B cell (primary cell): ENCODE measurements at regions not wholly inside any gene's neighbourhood (a gene's known extent, or its start where the extent isn't known, plus 50 kb on each side); places are given as distances from the start of the nearest gene placed in this dataset.

ENCODE experiments used
- ATAC-seq: fragments of 200-7000 bp; cut with Tn5 transposase; one replicate; pipeline ENCODE4 v1.10.0; 2021; ENCODE audit warnings: low read depth, mild to moderate bottlenecking, moderate number of reproducible peaks, moderate library complexity
- CTCF ChIA-PET: fragments of 350-600 bp; sonication (Branson Sonifier 250); formaldehyde crosslinking; loops from one replicate; lab custom pipeline; 2021; ENCODE audit warnings: antibody characterized with exemption, inconsistent platforms; lab: Charles Lee
- POLR2A ChIA-PET: fragments of 350-600 bp; sonication (Branson Sonifier 250); formaldehyde crosslinking; loops from one replicate; lab custom pipeline; 2021; ENCODE audit warnings: antibody characterized with exemption; lab: Charles Lee
- DNase-seq: peaks from one replicate; pipeline ENCODE4 v3.0.0; 2013
- H2AFZ ChIP-seq: 2 replicates; pipeline ENCODE4 v1.6.1; 2012; ENCODE audit warnings: mild to moderate bottlenecking, low read depth, low read length; ENCODE audit not compliant: insufficient read depth, poor library complexity, severe bottlenecking
- H3K27ac ChIP-seq, 2 donors: 1 replicate in 1 of 2; 2 replicates in 1 of 2; pipeline ENCODE4 v1.5.1; 2012 to 2013; ENCODE audit warnings: low read length in 2 of 2, mild to moderate bottlenecking in 2 of 2, moderate library complexity in 1 of 2
- H3K27me3 ChIP-seq, 4 experiments: fragments of 200-600 bp in 1 of 4; sonication (generic) in 1 of 4; replicated peaks in 1 of 4; 1 replicate in 2 of 4; 2 replicates in 2 of 4; pipeline versions ENCODE4 v1.6.1 to v1.7.0; 2013 to 2016; ENCODE audit warnings: low read length in 3 of 4, mild to moderate bottlenecking in 2 of 4, mixed read lengths in 1 of 4, moderate library complexity in 1 of 4; ENCODE audit not compliant: insufficient read depth in 4 of 4, control insufficient read depth in 3 of 4; ENCODE audit errors: control extremely low read depth in 1 of 4
- H3K36me3 ChIP-seq, 2 experiments: replicated peaks in 1 of 2; 1 replicate in 1 of 2; 2 replicates in 1 of 2; pipeline versions ENCODE4 v1.6.1 to v1.7.1; 2013; ENCODE audit warnings: low read length in 1 of 2; ENCODE audit not compliant: insufficient read depth in 2 of 2, control insufficient read depth in 1 of 2; ENCODE audit errors: control extremely low read depth in 1 of 2, extremely low read depth in 1 of 2
- H3K4me1 ChIP-seq, 2 donors: fragments of 200-600 bp in 1 of 2; sonication (generic) in 1 of 2; 1 replicate in 1 of 2; 2 replicates in 1 of 2; pipeline versions ENCODE4 v1.5.1 to v1.6.1; 2013 to 2017; ENCODE audit warnings: low read length in 2 of 2; ENCODE audit not compliant: control insufficient read depth in 2 of 2, insufficient read depth in 2 of 2
- H3K4me2 ChIP-seq: replicated peaks from 2 replicates; pipeline ENCODE3; 2012; ENCODE audit warnings: mild to moderate bottlenecking, low read depth, low read length; ENCODE audit not compliant: poor library complexity, severe bottlenecking
- H3K4me3 ChIP-seq, 5 experiments: fragments of 200-600 bp in 1 of 5; sonication (generic) in 1 of 5; 1 replicate in 3 of 5; 2 replicates in 2 of 5; pipeline versions ENCODE4 v1.5.1 to v1.7.0; 2011 to 2016; ENCODE audit warnings: low read length in 4 of 5, mild to moderate bottlenecking in 4 of 5, low read depth in 2 of 5, control low read depth in 1 of 5, moderate library complexity in 1 of 5; ENCODE audit not compliant: insufficient read depth in 1 of 5; ENCODE audit errors: control extremely low read depth in 1 of 5, extremely low read depth in 1 of 5
- H3K79me2 ChIP-seq: fragments of 200-600 bp; sonication (generic); one replicate; pipeline ENCODE4 v1.6.0; 2016; ENCODE audit warnings: low read length; ENCODE audit not compliant: control insufficient read depth, insufficient read depth
- H3K9ac ChIP-seq: fragments of 200-600 bp; sonication (generic); 2 replicates; pipeline ENCODE4 v1.6.1; 2017; ENCODE audit warnings: mild to moderate bottlenecking, low read length, moderate library complexity
- H3K9me3 ChIP-seq, 3 donors: one replicate each; pipeline versions ENCODE4 v1.6.1 to v1.7.1; 2013; ENCODE audit warnings: low read length in 2 of 3; ENCODE audit not compliant: control insufficient read depth in 2 of 3, insufficient read depth in 1 of 3; ENCODE audit errors: control extremely low read depth in 1 of 3
- H4K20me1 ChIP-seq: 2 replicates; pipeline ENCODE4 v1.6.0; 2012; ENCODE audit warnings: mild to moderate bottlenecking, low read length; ENCODE audit not compliant: insufficient read depth, control insufficient read depth, poor library complexity, severe bottlenecking
- H3K27ac Mint-ChIP-seq: one replicate; pipeline ENCODE4 v1.8.0; 2021; ENCODE audit warnings: mixed read lengths
- H3K27me3 Mint-ChIP-seq: one replicate; pipeline ENCODE4 v1.8.0; 2021; ENCODE audit warnings: mixed read lengths
- H3K4me1 Mint-ChIP-seq: one replicate; pipeline ENCODE4 v1.8.0; 2021; ENCODE audit warnings: mixed read lengths
- H3K4me3 Mint-ChIP-seq: one replicate; pipeline ENCODE4 v1.8.0; 2021; ENCODE audit warnings: mixed read lengths
- H3K9me3 Mint-ChIP-seq: one replicate; pipeline ENCODE4 v1.8.0; 2022; ENCODE audit warnings: mixed read lengths; ENCODE audit not compliant: insufficient read depth
- CTCF ChIP-seq: fragments of 200-600 bp; IDR thresholded peaks from one replicate; pipeline ENCODE4 v1.8.0; 2022; ENCODE audit warnings: antibody characterized with exemption, mild to moderate bottlenecking
- EZH2 ChIP-seq: IDR thresholded peaks from 2 replicates; pipeline ENCODE4 v1.6.1; 2012; ENCODE audit warnings: borderline replicate concordance, low read depth, mild to moderate bottlenecking, moderate library complexity, low read length; ENCODE audit not compliant: insufficient read depth, poor library complexity, severe bottlenecking
- WGBS: methylation state at CpG from one replicate; pipeline ENCODE4 v1.1.5; 2013; ENCODE audit warnings: missing lambda C conversion rate; ENCODE audit not compliant: insufficient coverage; 5-methylcytosine and 5-hydroxymethylcytosine counted together
- intact Hi-C: fragments of 100-400 bp; cut with micrococcal nuclease; formaldehyde crosslinking; loops from one replicate; pipeline ENCODE4 v1.10.0; 2022

GRCh38 chr3:193803288-193803687, 210.3 kb downstream of the OPA1 start:
- Histone ChIP-seq H3K9ac (no peak overlapping the region), H3K27ac (no peak overlapping the region), H4K20me1 (no peaks in the 10 kb centered on the region), H3K4me1 (no peaks in the 10 kb centered on the region), H2AFZ (no peak overlapping the region), H3K9me3 (no peaks in the 10 kb centered on the region), H3K4me2 (no peak overlapping the region), H3K36me3 (no peaks in the 10 kb centered on the region), H3K4me3 (no peak overlapping the region), H3K79me2 (no peaks in the 10 kb centered on the region), H3K27me3 (no peaks in the 10 kb centered on the region)
- WGBS, result no CpG with 5 or more reads among the region's 4 CpGs
- Mint-ChIP-seq H3K27ac (no peak overlapping the region), H3K4me3 (no peak overlapping the region), H3K4me1 (no peaks in the 10 kb centered on the region), H3K9me3 (no peaks in the 10 kb centered on the region), H3K27me3 (peaks cover 12% of the 10 kb centered on the region)
- intact Hi-C loops, result no loop called here
- TF ChIP-seq CTCF (no peak), EZH2 (no peak)
- ChIA-PET POLR2A (no interaction called here), CTCF (no interaction called here)
- DNase-seq (no peak), ATAC-seq (no peak)

GRCh38 chr3:193805448-193805847, 212.4 kb downstream of the OPA1 start:
- no peak overlapping the region for H2AFZ ChIP-seq
- H3K36me3 ChIP-seq, result no peaks in the 10 kb centered on the region
- POLR2A ChIA-PET, result no interaction called here
- H3K4me1 Mint-ChIP-seq, result no peaks in the 10 kb centered on the region
- ATAC-seq, result no peak
- H3K9me3 Mint-ChIP-seq, result no peaks in the 10 kb centered on the region
- peaks cover 14% of the 10 kb centered on the region for H3K27me3 Mint-ChIP-seq
- H3K9me3 ChIP-seq, result no peaks in the 10 kb centered on the region
- H3K4me3 ChIP-seq, result no peak overlapping the region
- H3K4me1 ChIP-seq, result no peaks in the 10 kb centered on the region
- no peak overlapping the region for H3K4me2 ChIP-seq
- CTCF ChIA-PET, result no interaction called here
- DNase-seq, result no peak
- peaks cover 0 to 7% (median 0%) of the 10 kb centered on the region in 4 experiments for H3K27me3 ChIP-seq
- WGBS, result 100% methylated on average over 6 of the region's 8 CpGs
- no peaks in the 10 kb centered on the region for H4K20me1 ChIP-seq
- no peaks in the 10 kb centered on the region for H3K79me2 ChIP-seq
- no peak overlapping the region for H3K27ac Mint-ChIP-seq
- H3K27ac ChIP-seq, result no peak overlapping the region
- intact Hi-C loops, result no loop called here
- H3K9ac ChIP-seq, result no peak overlapping the region
- TF ChIP-seq EZH2 (no peak), CTCF (no peak)
- no peak overlapping the region for H3K4me3 Mint-ChIP-seq
